Activated CD8-positive, alpha-beta T cell treated with anti-CD3 and anti-CD28 coated beads for 36 hours (primary cell): ENCODE measurements at regions not wholly inside any gene's neighbourhood (a gene's known extent, or its start where the extent isn't known, plus 50 kb on each side); places are given as distances from the start of the nearest gene placed in this dataset.

ENCODE experiments used
- ATAC-seq: fragments of 200-7000 bp; cut with Tn5 transposase; one replicate; pipeline ENCODE4 v1.10.0; 2021; ENCODE audit warnings: mild to moderate bottlenecking, moderate library complexity
- CTCF ChIA-PET: fragments of 350-600 bp; sonication (Branson Sonifier 250); formaldehyde crosslinking; loops from one replicate; lab custom pipeline; 2021; ENCODE audit warnings: antibody characterized with exemption; lab: Charles Lee
- POLR2A ChIA-PET: fragments of 350-600 bp; sonication (Branson Sonifier 250); formaldehyde crosslinking; loops from one replicate; lab custom pipeline; 2021; ENCODE audit warnings: antibody characterized with exemption; lab: Charles Lee
- DNase-seq: peaks from one replicate; pipeline ENCODE4 v3.0.0-alpha.2; 2020
- H3K27ac Mint-ChIP-seq: one replicate; pipeline ENCODE4 v1.8.0; 2021; ENCODE audit warnings: mild to moderate bottlenecking, mixed read lengths
- H3K27me3 Mint-ChIP-seq: one replicate; pipeline ENCODE4 v1.8.0; 2021; ENCODE audit warnings: mixed read lengths
- H3K36me3 Mint-ChIP-seq: one replicate; pipeline ENCODE4 v1.8.0; 2021; ENCODE audit warnings: low read depth, mixed read lengths
- H3K4me1 Mint-ChIP-seq: one replicate; pipeline ENCODE4 v1.8.0; 2021; ENCODE audit warnings: low read depth, mixed read lengths
- H3K4me3 Mint-ChIP-seq: one replicate; pipeline ENCODE4 v1.8.0; 2021; ENCODE audit warnings: mild to moderate bottlenecking, moderate library complexity, mixed read lengths
- H3K9me3 Mint-ChIP-seq: one replicate; pipeline ENCODE4 v1.8.0; 2021; ENCODE audit warnings: mixed read lengths
- CTCF ChIP-seq: fragments of 200-600 bp; IDR thresholded peaks from one replicate; pipeline ENCODE4 v1.8.0; 2022; ENCODE audit warnings: antibody characterized with exemption, mild to moderate bottlenecking
- intact Hi-C: fragments of 100-400 bp; cut with micrococcal nuclease; formaldehyde crosslinking; loops from one replicate; pipeline ENCODE4 v1.10.0; 2022

GRCh38 chr2:6493669-6494068, 372.0 kb downstream of the CMPK2 start:
- Mint-ChIP-seq H3K27me3 (peaks cover 3% of the 10 kb centered on the region), H3K36me3 (no peaks in the 10 kb centered on the region), H3K9me3 (no peaks in the 10 kb centered on the region), H3K27ac (no peak overlapping the region), H3K4me1 (no peaks in the 10 kb centered on the region), H3K4me3 (no peak overlapping the region)
- no peak for ATAC-seq
- TF ChIP-seq CTCF, result no peak
- DNase-seq, result no peak
- intact Hi-C loops, result no loop called here
- POLR2A ChIA-PET, result no interaction called here
- CTCF ChIA-PET, result no interaction called here

- no peaks in the 10 kb centered on the region for H3K4me1 Mint-ChIP-seq
- intact Hi-C loops, result no loop called here
- H3K4me3 Mint-ChIP-seq, result no peak overlapping the region
- no peak for TF ChIP-seq CTCF
- DNase-seq, result no peak
- ChIA-PET POLR2A (no interaction called here), CTCF (no interaction called here)
- no peak overlapping the region for H3K27ac Mint-ChIP-seq
- H3K9me3 Mint-ChIP-seq, result no peaks in the 10 kb centered on the region
- no peaks in the 10 kb centered on the region for H3K27me3 Mint-ChIP-seq
- H3K36me3 Mint-ChIP-seq, result no peaks in the 10 kb centered on the region
- ATAC-seq, result no peak
These were observed 370.2 kb downstream of the CMPK2 start for GRCh38 chr2:6495466-6495865.

- CTCF ChIA-PET, result no interaction called here
- POLR2A ChIA-PET, result interaction anchor here (0.6 kb wide), 1 partner anchor 53 kb away, joined by 5 read pairs; no protein-coding TSS in a partner anchor
- Mint-ChIP-seq H3K4me3 (no peak overlapping the region), H3K27ac (no peak overlapping the region), H3K9me3 (no peaks in the 10 kb centered on the region), H3K27me3 (no peaks in the 10 kb centered on the region), H3K4me1 (no peaks in the 10 kb centered on the region), H3K36me3 (no peaks in the 10 kb centered on the region)
- intact Hi-C loops, result no loop called here
- ATAC-seq (no peak), DNase-seq (no peak)
- no peak for TF ChIP-seq CTCF
These were observed 369.3 kb downstream of the CMPK2 start for GRCh38 chr2:6496376-6496775.

GRCh38 chr2:6497048-6497447, 368.7 kb downstream of the CMPK2 start:
- ChIA-PET POLR2A (no interaction called here), CTCF (no interaction called here)
- Mint-ChIP-seq H3K4me1 (no peaks in the 10 kb centered on the region), H3K27me3 (no peaks in the 10 kb centered on the region), H3K36me3 (no peaks in the 10 kb centered on the region), H3K4me3 (no peak overlapping the region), H3K27ac (no peak overlapping the region), H3K9me3 (no peaks in the 10 kb centered on the region)
- DNase-seq (no peak), ATAC-seq (no peak)
- TF ChIP-seq CTCF, result no peak
- intact Hi-C loops, result no loop called here

GRCh38 chr2:6498841-6499240, 366.9 kb downstream of the CMPK2 start:
- CTCF ChIA-PET, result no interaction called here
- no peak for TF ChIP-seq CTCF
- intact Hi-C loops, result no loop called here
- Mint-ChIP-seq H3K27me3 (peaks cover 1% of the 10 kb centered on the region), H3K4me1 (no peaks in the 10 kb centered on the region), H3K36me3 (no peaks in the 10 kb centered on the region), H3K4me3 (no peak overlapping the region), H3K27ac (no peak overlapping the region), H3K9me3 (no peaks in the 10 kb centered on the region)
- DNase-seq (no peak), ATAC-seq (no peak)
- POLR2A ChIA-PET, result no interaction called here
